T-helper 17 cell (primary cell): ENCODE measurements at regions not wholly inside any gene's neighbourhood (a gene's known extent, or its start where the extent isn't known, plus 50 kb on each side); places are given as distances from the start of the nearest gene placed in this dataset.

Source experiments
- ATAC-seq: fragments of 150-1000 bp; cut with Tn5 transposase; 2 replicates; pipeline ENCODE4 v1.10.0; 2021; ENCODE audit warnings: mild to moderate bottlenecking, moderate library complexity
- DNase-seq, 3 donors: peaks; one replicate each; pipeline versions ENCODE4 v3.0.0 to v3.0.0-alpha.2; 2020 to 2021
- H3K9me3 ChIP-seq: one replicate; pipeline ENCODE4 v1.7.0; 2013; ENCODE audit warnings: low read length, mild to moderate bottlenecking; ENCODE audit not compliant: control insufficient read depth, poor library complexity, severe bottlenecking
- H3K27ac Mint-ChIP-seq: one replicate; pipeline ENCODE4 v1.8.0; 2022; ENCODE audit warnings: mild to moderate bottlenecking, moderate library complexity, mixed read lengths
- H3K27me3 Mint-ChIP-seq: one replicate; pipeline ENCODE4 v1.8.0; 2022; ENCODE audit warnings: mixed read lengths
- H3K36me3 Mint-ChIP-seq: one replicate; pipeline ENCODE4 v1.8.0; 2022; ENCODE audit warnings: low read depth, mixed read lengths
- H3K4me1 Mint-ChIP-seq: one replicate; pipeline ENCODE4 v1.8.0; 2022; ENCODE audit warnings: mild to moderate bottlenecking, mixed read lengths
- H3K4me3 Mint-ChIP-seq: one replicate; pipeline ENCODE4 v1.8.0; 2022; ENCODE audit warnings: mild to moderate bottlenecking, moderate library complexity, mixed read lengths

DNA sequence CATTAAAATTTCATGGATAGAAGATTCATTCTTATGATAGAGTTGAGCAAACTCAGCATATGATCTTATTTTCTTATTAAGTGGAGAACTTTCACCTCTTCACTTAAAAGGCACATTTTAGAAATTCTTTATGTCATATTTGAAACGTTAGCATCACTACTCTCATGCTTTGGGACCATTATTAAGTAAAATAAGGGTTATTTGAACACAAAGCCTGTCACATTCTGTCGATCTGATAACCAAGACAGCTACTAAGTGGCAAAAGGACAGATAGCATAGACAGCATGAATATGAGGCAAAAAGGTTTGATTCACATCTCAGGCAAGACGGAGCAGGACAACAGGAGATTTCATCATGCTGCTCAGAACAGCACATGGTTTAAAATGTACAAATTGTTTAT is 247.6 kb upstream of the ANO3 start:
- Mint-ChIP-seq H3K27ac (no peak overlapping the region), H3K4me1 (no peaks in the 10 kb centered on the region), H3K4me3 (no peak overlapping the region), H3K27me3 (no peaks in the 10 kb centered on the region), H3K36me3 (no peaks in the 10 kb centered on the region)
- ATAC-seq (no peak), DNase-seq (no peak)
- H3K9me3 ChIP-seq = no peaks in the 10 kb centered on the region

DNA sequence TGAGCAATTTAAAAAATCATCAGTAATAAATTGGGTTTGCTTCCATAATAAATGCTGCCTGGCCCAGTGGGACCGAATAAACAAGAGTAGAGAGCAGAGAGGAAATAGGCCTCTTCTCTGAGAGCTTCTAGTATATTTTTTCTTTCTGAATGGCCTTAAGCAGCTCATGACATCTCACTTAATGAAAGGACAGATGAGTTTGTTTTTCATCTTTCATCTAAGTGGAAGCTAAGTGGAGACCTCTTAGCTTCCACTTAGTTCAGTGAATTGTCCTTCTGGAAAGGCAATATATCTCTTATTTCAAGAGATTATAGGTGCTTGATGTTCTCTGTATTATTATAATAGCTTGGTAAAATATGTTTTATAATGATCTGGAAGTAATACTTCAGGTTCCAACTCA is 245.9 kb upstream of the ANO3 start:
- H3K36me3 Mint-ChIP-seq = no peaks in the 10 kb centered on the region
- H3K27ac Mint-ChIP-seq = no peak overlapping the region
- DNase-seq = no peak
- no peaks in the 10 kb centered on the region for H3K9me3 ChIP-seq
- no peaks in the 10 kb centered on the region for H3K4me1 Mint-ChIP-seq
- no peak for ATAC-seq
- no peaks in the 10 kb centered on the region for H3K27me3 Mint-ChIP-seq
- H3K4me3 Mint-ChIP-seq = no peak overlapping the region

DNA sequence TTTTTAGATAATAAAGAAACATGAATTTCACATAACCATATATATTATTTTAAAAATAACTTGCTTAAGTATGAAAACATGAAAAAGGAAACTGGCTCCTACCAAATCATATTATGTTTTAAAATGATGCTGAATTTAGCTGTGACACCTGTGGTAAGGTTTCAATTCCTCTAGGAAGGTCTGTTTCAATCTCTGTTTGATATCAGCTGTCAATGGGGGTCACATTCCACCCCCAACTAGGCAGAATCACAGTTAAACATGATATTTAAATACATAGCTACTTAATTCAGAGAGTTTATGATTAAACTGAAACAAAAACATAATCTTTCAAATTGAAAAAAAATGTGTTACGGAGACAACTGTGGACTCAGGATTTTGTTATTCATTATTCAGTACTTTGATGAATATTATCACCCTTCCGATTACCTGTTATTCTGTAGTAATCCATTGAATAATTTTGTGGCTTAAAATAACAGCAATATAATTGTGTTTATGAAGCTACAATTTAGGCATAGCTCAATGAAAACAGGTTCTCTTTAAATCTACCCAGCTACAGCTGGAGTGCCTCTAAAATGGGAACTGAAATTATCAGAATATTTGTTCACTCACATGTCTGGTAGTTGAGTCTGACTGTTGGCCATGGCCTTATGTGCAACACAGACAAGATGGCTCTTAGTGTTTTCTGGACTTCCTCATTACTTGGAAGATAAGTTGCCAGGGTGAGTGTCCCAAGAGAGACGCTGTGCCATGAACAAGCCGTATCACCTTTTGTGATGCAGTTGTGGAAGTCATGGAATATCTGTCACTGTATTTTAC is 244.6 kb upstream of the ANO3 start:
- H3K36me3 Mint-ChIP-seq = no peaks in the 10 kb centered on the region
- no peak overlapping the region for H3K27ac Mint-ChIP-seq
- H3K27me3 Mint-ChIP-seq = no peaks in the 10 kb centered on the region
- H3K4me1 Mint-ChIP-seq = no peaks in the 10 kb centered on the region
- no peak overlapping the region for H3K4me3 Mint-ChIP-seq
- ATAC-seq = peak; percentile 40
- DNase-seq = no peak
- H3K9me3 ChIP-seq = no peaks in the 10 kb centered on the region

DNA sequence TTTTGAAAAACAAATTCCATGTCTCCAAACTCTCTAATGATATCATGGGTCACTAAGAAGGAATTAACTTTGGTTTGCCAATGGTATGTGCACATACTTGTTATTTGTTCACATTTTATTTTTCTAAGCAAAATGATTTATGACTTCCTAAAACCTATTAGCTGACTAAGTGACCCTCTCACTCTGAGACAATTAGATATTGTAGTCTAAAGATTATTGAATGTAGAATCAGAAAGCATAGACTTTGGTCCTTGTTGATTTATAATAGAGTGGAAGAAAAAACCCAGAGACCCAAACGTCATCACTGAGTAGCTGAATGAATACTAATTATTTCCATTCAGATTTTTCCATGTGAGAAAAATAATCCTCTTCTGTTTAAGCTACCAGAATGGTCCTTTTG is 243.5 kb upstream of the ANO3 start:
- ATAC-seq (no peak), DNase-seq (no peak)
- no peaks in the 10 kb centered on the region for H3K36me3 Mint-ChIP-seq
- H3K27me3 Mint-ChIP-seq = no peaks in the 10 kb centered on the region
- H3K27ac Mint-ChIP-seq = no peak overlapping the region
- no peaks in the 10 kb centered on the region for H3K9me3 ChIP-seq
- no peak overlapping the region for H3K4me3 Mint-ChIP-seq
- no peaks in the 10 kb centered on the region for H3K4me1 Mint-ChIP-seq

DNA sequence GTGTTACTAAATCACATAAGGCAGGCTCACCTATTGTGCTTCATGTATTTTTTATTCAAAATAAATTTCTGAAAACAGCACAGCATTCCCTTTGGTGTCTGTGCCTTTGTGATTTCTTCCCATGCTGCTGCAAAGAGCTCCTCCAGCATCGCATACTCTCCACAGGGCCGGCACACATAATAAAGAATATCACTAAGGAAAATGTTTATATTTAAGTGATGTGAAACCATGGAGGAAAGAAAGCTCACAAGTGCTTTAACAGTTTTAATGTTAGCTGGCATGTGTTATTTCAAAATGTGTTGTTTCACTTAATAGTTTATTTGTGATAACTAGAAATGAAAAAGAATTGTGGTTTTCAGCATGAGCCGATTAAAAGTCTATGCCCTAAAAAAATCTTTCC is 241.3 kb upstream of the ANO3 start:
- H3K27ac Mint-ChIP-seq = no peak overlapping the region
- no peak overlapping the region for H3K4me3 Mint-ChIP-seq
- no peaks in the 10 kb centered on the region for H3K27me3 Mint-ChIP-seq
- H3K9me3 ChIP-seq = no peaks in the 10 kb centered on the region
- H3K36me3 Mint-ChIP-seq = no peaks in the 10 kb centered on the region
- ATAC-seq (no peak), DNase-seq (no peak)
- no peaks in the 10 kb centered on the region for H3K4me1 Mint-ChIP-seq

DNA sequence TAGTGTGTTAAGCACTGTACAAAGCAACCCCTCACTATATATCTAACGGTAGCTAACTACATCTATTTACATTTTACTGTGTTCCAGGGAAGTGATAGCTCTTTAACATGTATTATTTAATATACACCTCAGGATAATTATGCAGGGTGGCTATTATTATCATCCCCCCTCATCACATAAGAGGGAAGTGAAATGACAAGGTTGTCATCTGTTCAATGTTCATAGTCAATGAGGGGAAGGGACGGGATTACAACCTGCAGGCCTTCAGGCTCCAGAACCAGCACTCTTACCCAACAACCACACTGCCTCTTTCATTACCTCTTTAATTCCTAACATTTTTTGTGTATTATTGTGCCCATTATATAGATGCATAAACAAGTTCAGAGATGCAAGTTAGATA is 238.7 kb upstream of the ANO3 start:
- Mint-ChIP-seq H3K36me3 (no peaks in the 10 kb centered on the region), H3K4me1 (no peaks in the 10 kb centered on the region), H3K27ac (no peak overlapping the region), H3K4me3 (no peak overlapping the region), H3K27me3 (no peaks in the 10 kb centered on the region)
- DNase-seq = no peak
- no peaks in the 10 kb centered on the region for H3K9me3 ChIP-seq
- no peak for ATAC-seq

DNA sequence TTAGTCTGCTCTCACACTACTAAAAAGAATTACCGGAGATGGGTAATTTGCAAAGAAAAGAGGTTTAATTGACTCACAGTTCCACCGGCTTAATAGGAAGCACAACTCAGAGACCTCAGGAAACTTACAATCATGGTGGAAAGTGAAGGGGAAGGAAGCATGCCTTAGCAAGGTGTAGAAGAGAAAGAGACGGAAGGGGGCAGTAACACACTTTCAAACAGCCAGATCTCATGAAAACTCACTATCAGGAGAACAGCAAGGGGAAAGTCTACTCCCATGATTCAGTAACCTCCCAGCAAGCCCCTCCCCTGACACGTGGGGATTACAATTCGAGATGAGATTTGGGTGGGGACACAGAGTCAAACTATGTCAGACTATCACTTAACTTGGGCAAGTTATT is 236.6 kb upstream of the ANO3 start:
- no peak for ATAC-seq
- no peaks in the 10 kb centered on the region for H3K4me1 Mint-ChIP-seq
- DNase-seq = no peak
- H3K27me3 Mint-ChIP-seq = no peaks in the 10 kb centered on the region
- H3K4me3 Mint-ChIP-seq = no peak overlapping the region
- H3K36me3 Mint-ChIP-seq = no peaks in the 10 kb centered on the region
- no peaks in the 10 kb centered on the region for H3K9me3 ChIP-seq
- no peak overlapping the region for H3K27ac Mint-ChIP-seq

DNA sequence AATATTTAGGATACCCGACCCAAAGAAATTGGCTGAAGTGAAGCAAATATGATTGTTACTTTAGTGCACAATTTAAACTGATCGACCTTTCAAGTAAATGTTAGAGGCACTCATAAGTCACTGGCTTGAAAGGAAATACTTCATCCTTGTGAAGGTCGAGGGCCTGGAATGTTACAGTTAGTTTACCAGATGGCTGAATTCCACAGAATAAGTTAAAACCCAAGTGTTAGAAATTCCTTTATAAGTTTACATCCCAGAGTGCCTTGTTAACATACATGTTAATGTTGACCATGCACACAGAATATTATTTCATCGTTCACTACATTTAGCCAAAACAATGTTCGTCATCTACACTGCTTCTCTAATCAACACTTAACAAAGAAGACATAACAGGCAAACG is 235.5 kb upstream of the ANO3 start:
- no peak for DNase-seq
- Mint-ChIP-seq H3K27ac (no peak overlapping the region), H3K4me3 (no peak overlapping the region), H3K27me3 (no peaks in the 10 kb centered on the region), H3K4me1 (no peaks in the 10 kb centered on the region), H3K36me3 (no peaks in the 10 kb centered on the region)
- H3K9me3 ChIP-seq = no peaks in the 10 kb centered on the region
- ATAC-seq = no peak

DNA sequence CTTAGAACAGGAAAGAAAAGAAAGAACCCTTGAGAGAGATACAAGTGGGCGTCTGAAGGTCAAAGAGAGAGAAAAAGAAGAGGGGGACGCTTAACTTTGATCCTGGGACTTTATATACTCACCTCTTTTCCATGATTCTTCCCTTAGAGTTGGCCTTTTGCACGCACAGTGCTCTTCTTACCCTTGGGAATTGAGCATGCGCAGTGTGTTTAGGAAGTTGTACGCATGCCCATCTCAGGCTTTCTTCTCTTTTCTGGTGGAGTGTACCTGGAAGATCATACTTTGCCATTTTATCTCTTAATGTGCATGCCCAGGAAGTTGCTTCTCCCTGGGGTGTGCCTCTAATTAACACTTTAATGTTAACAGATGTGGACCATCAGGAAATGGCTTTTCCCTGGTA is 229.6 kb upstream of the ANO3 start:
- no peak overlapping the region for H3K4me3 Mint-ChIP-seq
- no peaks in the 10 kb centered on the region for H3K4me1 Mint-ChIP-seq
- ATAC-seq (no peak), DNase-seq (no peak)
- H3K36me3 Mint-ChIP-seq = no peaks in the 10 kb centered on the region
- H3K27me3 Mint-ChIP-seq = no peaks in the 10 kb centered on the region
- no peak overlapping the region for H3K27ac Mint-ChIP-seq
- H3K9me3 ChIP-seq = no peaks in the 10 kb centered on the region

DNA sequence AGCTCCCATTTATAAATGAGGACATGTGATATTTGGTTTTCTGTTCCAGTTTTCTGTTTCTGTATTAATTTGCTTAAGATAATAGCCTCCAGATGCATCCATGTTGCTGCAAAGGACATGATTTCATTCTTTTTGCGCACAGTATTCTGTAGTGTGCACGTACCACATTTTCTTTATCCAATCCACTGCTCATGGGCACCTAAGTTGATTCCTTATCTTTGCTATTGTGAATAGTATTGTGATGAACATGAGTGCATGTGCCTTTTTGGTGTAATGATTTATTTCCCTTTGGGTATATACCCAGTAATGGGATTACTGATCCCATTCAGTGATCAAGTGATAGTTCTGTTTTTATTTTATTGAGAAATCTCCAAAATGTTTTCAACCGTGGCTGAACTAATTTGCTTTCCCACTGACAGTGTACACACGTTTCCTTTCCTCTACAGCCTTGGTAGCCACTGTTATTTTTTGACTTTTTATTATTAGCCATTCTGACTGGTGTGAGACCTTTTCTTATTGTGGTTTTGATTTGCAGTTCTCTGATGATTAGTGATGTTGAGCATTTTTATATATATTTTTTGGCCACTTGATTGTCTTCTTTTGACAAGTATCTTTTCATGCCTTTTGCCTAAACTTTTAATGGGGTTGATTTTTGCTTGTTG is 226.0 kb upstream of the ANO3 start:
- no peak for DNase-seq
- H3K9me3 ChIP-seq = no peaks in the 10 kb centered on the region
- H3K4me1 Mint-ChIP-seq = no peaks in the 10 kb centered on the region
- H3K27me3 Mint-ChIP-seq = no peaks in the 10 kb centered on the region
- no peak for ATAC-seq
- no peak overlapping the region for H3K4me3 Mint-ChIP-seq
- H3K36me3 Mint-ChIP-seq = no peaks in the 10 kb centered on the region
- H3K27ac Mint-ChIP-seq = no peak overlapping the region

DNA sequence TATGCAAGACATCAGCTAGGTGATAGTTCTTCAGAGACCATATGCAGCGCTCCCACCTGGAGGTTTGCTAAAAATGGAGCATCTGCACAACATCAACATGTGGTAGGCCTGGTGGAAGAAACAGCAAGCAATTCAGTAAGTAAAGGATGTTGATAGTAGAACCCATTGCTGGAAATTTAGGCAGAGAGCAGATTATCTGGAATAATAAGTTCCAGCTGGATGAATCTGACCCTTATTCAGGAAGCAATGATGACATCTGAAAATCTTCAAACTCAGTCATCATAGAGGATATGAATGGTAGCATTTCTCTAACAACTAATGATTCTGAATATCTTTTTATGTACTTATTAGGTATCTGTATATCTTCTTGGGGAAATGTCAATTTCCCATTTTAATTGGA is 225.2 kb upstream of the ANO3 start:
- H3K9me3 ChIP-seq = no peaks in the 10 kb centered on the region
- no peaks in the 10 kb centered on the region for H3K36me3 Mint-ChIP-seq
- H3K4me1 Mint-ChIP-seq = no peaks in the 10 kb centered on the region
- no peak overlapping the region for H3K4me3 Mint-ChIP-seq
- H3K27ac Mint-ChIP-seq = no peak overlapping the region
- no peak for DNase-seq
- ATAC-seq = no peak
- H3K27me3 Mint-ChIP-seq = no peaks in the 10 kb centered on the region

DNA sequence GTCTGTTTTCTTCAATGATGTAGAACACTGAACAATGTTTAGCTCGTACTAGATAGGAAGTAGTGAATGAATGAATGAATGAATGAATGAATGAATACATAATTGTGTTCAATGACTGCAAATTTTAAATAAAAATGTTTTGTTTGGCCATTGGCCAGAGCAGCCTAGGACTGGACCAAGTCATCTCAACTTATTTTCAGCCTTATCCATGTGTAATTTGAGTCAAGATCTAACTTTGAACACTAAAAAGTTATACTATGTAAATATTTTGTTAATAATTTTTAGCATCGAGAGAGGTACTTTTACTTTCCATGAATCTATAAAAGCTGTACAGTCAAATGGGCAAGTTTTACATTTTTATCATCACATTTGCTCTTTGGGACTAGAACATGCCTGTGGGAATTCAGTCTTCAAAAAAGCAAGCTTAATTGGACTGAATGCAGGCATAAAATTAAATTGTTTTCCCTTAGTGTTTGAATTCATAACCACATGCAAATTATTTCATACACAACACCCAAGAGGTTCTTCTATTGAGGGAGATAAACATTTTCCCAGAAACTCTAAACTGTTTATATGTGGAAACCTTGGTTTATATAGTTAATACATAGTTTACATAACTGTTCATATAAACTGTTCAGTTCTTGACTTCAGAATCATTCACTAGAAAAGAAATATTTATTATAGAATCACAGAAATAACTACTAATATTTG is 222.1 kb upstream of the ANO3 start:
- H3K9me3 ChIP-seq = no peaks in the 10 kb centered on the region
- no peaks in the 10 kb centered on the region for H3K4me1 Mint-ChIP-seq
- H3K27me3 Mint-ChIP-seq = no peaks in the 10 kb centered on the region
- H3K36me3 Mint-ChIP-seq = no peaks in the 10 kb centered on the region
- no peak overlapping the region for H3K27ac Mint-ChIP-seq
- H3K4me3 Mint-ChIP-seq = no peak overlapping the region
- ATAC-seq = no peak
- DNase-seq = no peak

DNA sequence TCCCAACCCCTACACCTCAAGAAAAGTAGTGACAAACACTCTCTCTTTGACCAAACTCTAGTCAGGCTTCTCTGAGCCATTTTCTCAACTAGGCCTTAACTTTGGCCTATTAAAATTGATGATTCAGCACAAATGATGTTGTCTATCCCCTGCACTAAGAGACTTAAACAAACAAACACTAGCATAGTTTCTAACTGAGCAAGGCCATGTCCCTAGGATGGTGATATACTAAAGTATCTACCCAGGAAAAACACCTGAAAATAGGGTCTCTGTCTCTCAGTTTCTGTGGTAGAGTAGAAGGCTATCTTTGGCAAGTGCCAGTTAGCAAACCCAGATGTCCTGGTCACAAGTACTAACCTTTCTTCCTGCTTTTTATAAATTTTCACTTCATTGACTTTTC is 219.7 kb upstream of the ANO3 start:
- Mint-ChIP-seq H3K27me3 (no peaks in the 10 kb centered on the region), H3K4me1 (no peaks in the 10 kb centered on the region), H3K36me3 (no peaks in the 10 kb centered on the region), H3K27ac (no peak overlapping the region), H3K4me3 (no peak overlapping the region)
- no peaks in the 10 kb centered on the region for H3K9me3 ChIP-seq
- ATAC-seq (no peak), DNase-seq (no peak)

DNA sequence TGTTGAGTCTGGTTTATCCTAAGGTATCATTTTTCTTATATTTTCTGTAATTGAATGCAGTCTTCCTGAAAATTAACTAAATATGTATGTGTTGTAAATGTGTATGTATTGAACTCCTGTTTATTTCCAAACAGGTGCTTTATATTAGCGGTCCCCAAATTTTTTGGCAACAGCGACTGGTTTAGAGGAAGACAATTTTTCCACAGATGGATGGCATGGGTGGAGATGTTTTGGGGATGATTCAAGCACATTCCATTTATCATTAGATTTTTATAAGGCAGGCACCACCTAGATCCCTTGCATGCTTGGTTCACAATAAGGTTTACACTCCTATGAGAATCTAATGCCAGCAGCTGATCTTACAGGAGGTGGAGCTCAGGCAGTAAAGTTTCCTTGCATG is 210.5 kb upstream of the ANO3 start:
- H3K4me1 Mint-ChIP-seq = no peaks in the 10 kb centered on the region
- DNase-seq (no peak), ATAC-seq (no peak)
- no peak overlapping the region for H3K4me3 Mint-ChIP-seq
- H3K9me3 ChIP-seq = no peaks in the 10 kb centered on the region
- H3K27ac Mint-ChIP-seq = no peak overlapping the region
- no peaks in the 10 kb centered on the region for H3K36me3 Mint-ChIP-seq
- no peaks in the 10 kb centered on the region for H3K27me3 Mint-ChIP-seq
